Dermis microvascular lymphatic vessel endothelial cell (primary cell): ENCODE measurements at regions not wholly inside any gene's neighbourhood (a gene's known extent, or its start where the extent isn't known, plus 50 kb on each side); places are given as distances from the start of the nearest gene placed in this dataset.

Experiments used
- DNase-seq, 2 donors: peaks; one replicate each; pipeline versions ENCODE4 v3.0.0 to v3.0.0-alpha.2; 2010; ENCODE audit warnings: low read depth in 2 of 2

DNA sequence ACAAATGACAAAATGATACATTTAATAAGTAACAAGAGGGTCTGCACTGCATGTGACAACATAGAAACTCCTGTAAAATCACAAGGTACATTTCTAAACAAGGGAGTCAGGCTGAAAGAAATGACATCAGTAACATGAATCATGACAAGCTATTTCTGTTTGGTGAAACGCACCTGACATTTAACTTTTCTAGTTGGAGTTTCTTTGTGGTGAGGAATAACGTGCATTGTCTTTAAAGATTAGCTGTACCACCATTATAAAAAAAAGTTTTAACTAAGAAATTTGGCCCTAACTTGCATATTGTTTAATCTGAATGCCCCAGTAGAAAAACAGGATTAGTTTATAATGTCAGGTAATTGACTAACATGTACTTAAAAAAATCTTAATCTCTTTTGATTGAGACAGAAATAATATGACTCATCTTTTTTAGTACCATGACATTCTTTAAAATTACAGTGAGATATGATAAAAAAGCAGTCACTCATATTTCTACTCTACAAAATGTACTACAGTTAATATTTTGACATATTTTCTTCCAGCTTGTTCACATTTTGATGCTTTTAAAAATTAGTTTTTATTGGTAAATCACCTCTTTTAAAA lies 418.2 kb downstream of the KLF12 start:
- no peak for DNase-seq

DNA sequence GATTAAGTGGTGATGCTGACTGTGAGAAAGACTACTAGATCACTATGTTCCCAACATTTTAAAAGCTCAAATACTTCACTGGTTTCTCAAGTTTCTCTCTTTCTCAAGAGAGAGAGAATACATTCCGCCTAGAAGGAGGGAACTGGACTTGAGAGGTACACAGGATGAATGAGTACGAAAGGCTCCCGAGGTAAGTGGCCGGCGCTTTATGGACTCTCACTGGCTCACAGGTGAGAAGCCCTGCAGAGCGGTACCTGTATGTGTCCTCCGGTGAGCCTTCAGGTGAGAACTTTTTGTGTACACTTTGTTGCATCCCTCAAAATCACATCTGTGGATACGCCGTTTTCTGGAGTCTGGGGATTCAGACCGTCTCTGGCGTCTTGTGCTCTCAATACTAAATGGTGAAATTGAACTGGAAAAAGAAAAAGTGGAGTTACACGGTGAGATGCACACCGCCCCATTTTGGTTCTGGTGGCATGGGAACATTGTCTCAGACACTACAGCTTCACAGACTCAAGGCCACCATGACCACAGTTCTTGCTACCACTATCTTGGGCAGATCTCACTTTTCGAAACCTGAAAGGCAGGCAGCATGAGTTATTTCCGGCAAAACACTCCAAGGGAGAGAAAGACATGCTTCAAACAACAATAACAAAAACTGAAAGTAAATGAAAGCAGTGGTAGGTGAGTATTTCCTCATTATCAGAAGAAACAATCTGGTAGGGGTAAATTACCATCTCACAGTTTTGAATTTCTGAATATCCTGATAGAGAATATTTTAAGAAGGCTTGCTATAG lies 418.9 kb downstream of the KLF12 start:
- DNase-seq: no peak

DNA sequence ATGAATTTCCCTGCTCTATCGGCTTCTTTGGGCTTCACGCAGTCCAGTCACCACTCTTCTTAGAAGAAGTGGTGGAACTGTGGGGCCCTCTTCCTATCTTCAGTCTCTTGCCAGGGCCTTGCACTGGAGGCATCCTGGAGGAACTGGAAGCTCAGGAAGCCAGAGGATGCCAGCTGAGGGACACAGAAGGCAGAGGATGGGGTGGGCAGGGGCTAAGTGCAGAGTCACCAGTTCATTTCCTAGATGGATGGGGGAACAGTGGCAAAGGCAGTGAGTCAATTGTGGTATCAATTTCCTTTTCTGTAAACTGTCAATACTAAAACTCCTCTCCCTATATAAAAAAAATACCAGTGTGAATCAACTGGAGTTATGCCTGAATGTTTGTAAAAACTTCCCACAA lies 419.7 kb downstream of the KLF12 start:
- no peak for DNase-seq

DNA sequence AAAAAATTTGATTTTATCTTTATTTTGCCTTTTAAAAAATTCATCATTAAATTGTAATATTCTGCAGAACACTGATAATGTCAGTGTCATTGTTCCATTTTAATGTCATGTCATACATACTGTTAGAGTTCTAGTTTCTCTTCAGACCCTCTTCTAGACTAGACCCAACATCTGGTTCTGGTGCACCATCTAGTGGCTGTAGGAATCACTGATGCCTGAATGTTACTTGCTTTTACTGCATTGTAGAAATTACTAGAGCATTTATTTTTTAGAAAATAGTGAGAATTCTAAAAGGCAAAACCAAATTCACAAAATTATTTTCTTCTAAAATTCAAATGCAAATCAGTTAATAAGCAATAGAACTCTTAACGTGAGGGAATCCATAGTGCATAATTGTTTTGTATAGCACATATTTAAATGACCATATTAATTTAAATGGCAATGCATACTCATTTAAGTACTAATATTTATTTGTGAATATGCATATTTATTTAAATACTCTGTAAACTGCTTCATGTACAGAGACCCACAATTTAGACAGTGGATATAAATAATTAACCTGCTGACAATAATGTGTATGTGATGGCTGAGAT lies 425.7 kb downstream of the KLF12 start:
- DNase-seq: peak; percentile 73 to 80

DNA sequence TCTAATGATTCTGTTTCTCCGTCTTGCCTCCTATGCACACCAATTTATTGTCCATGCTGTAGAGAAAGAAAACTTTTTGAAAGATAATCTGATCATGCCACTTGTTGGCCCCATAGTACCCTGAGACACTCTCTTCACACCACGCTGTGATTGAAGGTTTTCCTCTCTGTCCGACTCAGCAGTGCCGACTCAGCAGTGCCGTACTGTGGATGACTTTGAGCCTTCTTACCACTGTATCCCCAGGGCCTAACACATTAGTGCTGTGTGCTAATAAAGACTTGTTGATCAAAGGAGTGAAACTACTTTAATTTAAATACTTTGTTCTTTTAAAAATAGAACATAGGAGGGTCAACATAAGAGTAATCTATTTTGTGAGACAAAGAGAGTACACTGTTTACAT lies 429.6 kb downstream of the KLF12 start:
- DNase-seq: no peak

DNA sequence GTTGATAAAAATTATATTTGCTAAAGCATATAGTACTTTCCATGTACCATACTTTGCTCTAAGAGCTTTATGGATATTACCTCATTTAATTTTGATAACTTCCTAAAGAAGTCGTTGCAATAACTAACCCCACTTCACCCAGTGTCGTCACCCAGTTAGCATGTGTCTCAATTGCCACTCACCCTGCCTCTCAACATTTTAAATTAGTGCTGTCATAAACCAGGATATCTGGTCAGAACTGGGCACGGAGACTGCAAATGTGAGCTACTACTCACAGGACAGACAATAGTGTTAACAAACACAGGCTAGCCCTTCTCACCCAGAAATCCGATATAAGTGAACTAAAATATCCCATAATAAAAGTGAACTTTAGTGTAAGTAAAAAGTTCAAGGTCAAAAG lies 430.6 kb downstream of the KLF12 start:
- no peak for DNase-seq

DNA sequence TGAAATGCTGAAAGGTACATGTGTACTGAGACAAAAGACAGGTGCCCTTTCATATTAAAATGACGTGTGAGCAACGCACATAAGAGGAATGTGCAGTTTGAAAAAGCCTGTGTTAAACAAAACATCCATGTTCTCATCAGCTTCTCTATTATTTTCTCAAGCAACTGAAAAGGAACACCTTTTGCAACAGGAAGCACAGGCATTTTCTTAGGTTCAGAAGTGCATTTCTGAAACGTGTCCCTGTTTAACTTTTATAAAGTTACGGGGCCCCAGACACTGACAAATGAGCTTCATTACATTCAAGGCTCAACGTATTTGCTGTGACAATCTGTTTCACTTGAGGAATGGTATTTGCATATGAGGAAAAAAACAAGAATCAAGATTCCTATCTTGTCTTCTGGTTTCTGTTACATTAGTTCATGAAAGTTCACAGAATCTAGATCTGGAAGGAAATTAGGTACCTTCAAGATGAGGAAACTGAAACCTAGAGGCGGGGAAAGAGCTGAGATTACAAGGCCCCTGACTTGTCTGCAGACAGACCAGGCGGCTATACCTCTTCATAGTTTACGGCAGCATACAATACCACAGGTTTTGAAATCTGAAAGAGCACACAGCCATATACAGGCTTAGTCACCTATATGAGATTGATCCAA lies 431.7 kb downstream of the KLF12 start:
- no peak for DNase-seq

DNA sequence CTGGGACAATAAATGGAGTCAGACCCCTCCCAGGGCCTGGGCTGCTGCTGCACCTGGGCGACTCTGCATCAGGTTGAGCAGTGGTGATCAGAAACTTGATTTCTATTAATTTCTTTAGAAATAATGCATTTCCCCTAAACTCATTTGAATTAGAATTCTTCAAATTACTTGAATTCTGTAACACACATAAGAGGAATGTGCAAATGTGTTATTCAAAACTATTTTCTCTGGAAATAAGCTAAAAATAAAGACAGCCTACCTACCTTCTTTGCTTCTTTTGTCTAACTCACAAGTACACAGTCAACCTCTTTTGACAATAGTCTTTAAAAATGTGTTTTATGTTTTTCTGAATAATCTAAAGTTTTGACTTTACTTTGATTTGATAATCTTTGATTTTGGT lies 433.0 kb downstream of the KLF12 start:
- no peak for DNase-seq

DNA sequence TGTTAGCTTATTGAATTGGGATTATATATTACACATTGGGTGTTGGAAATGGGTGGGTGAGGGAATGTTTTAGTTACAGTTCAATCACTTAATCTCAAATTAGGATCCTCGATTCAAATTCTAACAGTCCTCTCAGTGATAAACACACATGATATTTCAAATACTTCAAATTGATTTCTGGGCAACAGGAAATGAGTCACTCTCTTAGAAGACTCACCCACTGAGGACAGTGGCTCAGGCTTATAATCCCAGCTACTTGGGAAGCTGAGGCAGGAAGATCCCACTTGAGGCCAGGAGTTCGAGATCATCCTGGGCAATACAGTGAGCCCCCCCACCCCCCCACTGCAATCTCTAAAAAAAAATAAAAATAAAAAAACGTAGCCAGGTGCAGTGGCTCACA lies 435.3 kb downstream of the KLF12 start:
- DNase-seq: peak in 1 of 2 donors; percentile 5

DNA sequence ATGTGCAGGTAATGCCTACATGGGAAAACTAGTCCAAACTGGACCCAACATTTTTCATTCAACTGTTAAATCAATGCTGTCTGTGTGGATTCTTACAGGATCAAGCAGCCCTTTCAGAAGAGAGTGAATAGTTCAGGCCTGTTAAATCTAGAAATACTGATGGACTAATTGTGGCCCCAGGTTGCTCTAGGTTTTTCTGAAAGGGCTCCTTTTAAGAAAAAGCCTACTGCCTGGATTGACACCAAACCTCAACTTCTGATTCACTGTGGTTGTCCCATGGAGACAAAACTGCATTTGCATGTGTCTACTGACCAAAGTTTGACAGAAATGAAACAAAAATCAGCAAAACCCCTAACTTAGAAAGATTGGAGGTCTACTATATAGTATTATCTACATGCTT lies 437.0 kb downstream of the KLF12 start:
- DNase-seq: no peak

DNA sequence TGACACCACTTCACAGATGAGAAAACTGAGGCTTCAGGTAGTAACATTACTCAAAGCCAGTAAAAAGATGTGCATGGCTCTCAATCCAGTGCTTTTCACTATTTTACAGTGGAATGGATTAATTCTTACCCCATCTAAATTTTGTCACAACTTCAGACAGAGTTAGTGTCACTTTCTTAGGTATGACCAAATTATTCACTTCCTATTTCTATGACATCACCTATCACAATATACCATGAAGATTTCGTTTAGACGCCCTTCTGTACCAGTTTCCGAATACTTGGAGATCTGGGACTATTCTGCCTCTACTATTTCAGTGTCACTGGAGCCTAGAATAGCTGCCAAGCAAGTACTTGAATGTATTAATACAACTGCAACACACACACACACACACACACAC lies 437.5 kb downstream of the KLF12 start:
- DNase-seq: no peak

DNA sequence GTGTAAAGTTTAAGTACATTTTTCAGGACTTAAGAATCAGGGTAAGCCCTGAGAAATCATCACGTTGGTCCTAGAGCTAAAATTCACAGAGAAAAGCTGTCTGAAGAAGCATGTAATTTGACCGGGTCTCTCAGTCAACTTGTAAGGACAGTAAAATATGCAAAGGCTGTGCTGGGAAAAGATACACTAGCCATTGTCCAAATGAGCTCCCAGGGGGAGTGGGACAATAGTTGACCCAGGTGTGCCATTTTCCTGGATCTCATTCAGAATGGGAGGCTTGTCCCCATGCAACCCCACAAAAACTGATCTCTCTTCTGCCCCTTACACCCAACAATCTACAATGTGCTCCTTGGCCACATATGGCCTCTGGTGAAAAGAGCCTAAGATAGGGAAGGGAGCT lies 437.9 kb downstream of the KLF12 start:
- DNase-seq: no peak

DNA sequence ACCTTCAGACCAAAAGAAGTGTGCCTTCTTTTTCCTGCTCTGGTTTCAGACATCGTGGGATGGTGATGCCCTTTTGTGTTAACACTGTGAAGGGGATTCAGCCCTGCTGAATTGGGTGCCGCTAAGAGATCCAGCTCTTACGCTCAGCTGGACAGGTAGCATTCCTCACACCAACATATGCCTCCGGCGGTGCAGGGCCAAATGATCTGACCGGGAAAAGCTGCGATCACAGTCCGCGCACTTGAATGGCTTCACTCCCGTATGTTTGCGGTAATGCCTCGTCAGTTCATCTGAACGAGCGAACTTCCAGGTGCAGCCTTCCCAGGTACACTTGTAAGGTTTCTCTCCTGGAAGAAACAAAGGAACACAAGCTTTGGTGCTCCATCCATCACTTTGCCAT lies 438.9 kb downstream of the KLF12 start:
- no peak for DNase-seq

DNA sequence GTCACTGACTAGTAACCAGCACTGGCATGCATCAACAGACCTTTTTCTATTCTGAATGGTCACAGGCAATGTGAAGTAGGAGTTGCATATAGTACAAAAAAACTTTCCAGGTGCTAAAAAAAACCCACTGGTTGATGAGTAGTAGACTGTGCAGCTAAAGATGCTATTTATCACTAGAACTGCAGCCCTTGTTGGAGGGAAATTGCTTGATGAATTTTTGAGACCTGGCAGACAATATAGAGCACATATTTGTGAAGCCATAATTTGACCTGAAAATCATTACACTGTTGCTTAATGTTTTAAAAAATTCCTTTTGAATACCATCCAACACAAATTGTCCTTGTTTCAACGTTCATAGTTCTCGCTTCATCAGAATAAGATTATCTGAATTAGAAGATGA lies 441.0 kb downstream of the KLF12 start:
- DNase-seq: no peak

DNA sequence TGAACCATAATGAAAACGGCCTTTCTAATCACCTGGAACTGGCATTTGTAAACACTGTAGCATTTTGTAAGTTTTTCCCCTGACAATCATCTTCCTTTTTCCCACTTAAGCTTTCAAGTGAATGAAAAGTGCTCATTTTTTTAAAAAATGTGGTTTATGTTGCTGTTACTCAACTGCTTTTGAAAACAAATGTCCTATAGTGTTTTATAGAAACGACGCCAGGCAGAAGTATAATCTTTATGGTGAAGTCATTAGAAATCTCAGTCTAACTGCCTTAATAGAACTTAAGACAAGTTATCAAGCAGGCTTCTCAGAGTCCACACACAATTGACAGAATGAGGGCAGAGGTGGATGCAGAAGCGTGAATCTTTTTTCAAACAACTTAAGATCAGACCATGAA lies 442.3 kb downstream of the KLF12 start:
- no peak for DNase-seq

DNA sequence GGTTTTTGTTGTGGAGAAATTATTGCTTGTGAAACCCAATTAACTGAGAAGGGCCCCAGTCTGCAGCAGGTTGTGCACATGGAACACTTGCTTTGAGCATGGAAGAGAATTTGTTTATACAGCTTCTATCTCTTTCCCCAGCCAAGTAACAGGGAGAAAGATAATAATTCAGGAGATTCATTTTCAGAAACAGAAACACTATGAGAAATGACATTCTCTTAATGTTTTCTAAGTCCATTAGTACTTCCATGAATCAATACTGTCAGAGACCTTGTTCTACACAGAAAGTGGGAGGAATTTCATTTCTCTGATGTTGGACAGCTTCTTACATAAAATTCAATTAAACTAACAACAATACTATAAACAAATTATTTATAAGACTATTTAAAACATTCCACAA lies 446.3 kb downstream of the KLF12 start:
- DNase-seq: no peak

DNA sequence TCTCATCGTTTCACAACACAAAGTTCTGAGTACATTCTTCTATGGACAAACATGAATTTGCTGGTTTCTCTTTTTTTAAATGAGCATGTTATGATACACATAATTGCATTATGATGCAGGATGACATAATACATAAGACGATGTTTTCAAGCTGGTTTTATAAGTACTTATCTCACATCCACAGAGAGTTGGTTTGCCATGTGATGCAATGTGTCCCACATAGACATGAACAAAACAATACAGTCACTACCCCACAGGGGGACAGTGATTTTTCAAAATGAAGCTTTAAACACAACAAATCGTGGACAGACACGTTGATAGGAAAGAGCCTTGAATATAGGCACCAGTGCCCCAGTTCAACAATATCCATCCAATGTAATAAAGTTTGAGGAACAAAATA lies 447.1 kb downstream of the KLF12 start:
- DNase-seq: no peak

DNA sequence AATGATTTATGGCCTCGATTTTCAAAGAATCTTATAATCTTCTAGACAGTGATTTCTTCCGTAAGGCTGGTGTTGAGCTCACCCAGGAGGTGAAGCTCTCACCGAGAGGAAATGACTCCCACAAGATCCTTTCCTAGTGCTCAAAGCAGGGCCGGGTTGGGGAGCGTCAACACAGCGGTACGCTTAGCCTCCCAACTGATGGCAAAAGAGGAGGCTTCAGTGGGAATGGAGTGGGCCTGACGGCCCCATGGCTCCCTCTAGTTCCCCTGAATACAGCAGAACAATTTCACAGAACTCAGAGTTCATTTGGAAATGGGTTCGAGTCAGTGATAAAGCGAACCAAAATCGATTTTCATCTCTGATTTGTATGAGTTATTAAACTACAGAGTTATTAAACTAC lies 449.5 kb downstream of the KLF12 start:
- no peak for DNase-seq

DNA sequence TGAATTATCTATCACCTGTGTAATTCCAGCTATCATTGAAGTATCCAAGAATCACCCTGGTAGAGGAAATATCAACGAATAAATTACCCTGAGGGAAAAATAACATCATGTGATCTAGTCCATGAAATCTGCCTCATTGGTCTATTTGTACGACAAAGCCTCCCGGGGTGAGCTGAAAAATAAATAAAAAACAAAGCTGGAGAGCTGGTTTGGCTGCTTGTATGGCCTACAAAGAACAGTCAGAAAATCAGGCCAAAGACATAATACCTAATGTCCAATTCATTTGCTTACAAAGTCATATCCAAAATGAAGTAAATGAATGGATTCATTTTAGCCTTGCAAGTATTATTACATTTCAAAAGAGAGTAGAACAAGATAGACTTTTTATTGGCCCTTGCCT lies 449.9 kb downstream of the KLF12 start:
- DNase-seq: no peak

DNA sequence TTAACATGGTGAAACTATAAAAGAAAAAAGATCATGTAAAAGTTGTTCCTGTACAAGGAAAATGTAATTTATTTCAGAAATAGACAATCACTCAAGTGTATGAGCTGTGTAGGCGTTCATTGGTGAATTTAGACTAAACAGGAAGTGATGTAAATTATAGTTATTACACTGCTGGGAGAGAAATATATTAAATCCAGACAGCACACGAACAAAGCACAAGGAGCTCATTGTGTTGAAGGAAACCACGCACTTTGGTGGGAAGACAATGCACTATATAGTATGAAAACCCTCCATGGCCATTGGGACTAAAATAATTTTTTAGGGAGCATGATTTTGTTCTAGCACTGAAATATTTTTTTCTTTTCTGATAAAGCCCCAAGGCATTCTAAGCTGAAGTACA lies 450.5 kb downstream of the KLF12 start:
- no peak for DNase-seq

DNA sequence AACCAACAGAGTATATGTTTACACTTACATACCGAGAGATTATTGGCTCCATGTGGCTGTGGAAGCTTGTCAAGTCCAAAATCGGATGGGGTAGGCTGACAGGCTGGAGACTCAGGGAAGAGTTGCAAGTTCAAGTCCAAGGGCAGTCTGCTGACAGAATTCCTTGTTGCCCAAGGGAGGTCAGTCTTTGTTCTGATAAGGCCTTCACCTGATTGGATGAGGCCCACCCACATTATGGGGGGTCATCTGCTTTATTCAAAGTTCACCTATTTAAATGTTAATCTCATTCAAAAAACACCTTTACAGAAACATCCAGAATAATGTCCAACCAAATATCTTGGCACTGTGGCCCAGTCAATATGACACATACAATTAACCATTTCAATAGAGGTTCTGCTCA lies 452.4 kb downstream of the KLF12 start:
- no peak for DNase-seq

DNA sequence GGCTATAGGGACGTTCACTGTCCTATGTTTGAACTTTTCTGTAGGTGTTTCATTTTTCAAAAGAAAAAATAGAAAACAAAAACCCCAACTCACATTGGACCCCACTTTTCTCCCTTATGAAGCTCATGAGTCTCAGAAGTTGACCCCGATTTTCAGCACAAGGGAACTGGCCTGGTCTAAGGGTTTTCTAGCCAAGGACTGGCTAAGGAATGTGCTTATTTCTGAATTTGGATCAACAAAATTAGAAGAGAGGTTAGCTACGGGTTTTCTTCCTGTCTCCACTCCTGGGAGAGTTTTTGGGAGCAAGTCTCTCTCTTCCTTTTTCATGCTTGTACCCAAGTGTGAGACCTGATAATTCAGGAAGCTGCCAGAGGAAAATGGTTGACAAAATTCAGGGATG lies 453.2 kb downstream of the KLF12 start:
- DNase-seq: no peak
